DND-41 (cell line): ENCODE measurements at regions not wholly inside any gene's neighbourhood (a gene's known extent, or its start where the extent isn't known, plus 50 kb on each side); places are given as distances from the start of the nearest gene placed in this dataset.

Experiments
- EZH2 ChIP-seq: IDR thresholded peaks from 3 replicates; pipeline ENCODE4 v1.6.1; 2012; ENCODE audit warnings: borderline replicate concordance, low read depth, mild to moderate bottlenecking, moderate library complexity, low read length, inconsistent platforms; ENCODE audit not compliant: severe bottlenecking
- TF ChIP-seq, protein P1 (sequence below): IDR thresholded peaks from 2 replicates; pipeline ENCODE4 v1.5.1; 2012; ENCODE audit warnings: borderline replicate concordance, low read length, moderate library complexity, mild to moderate bottlenecking; ENCODE audit not compliant: poor library complexity, severe bottlenecking; ENCODE audit errors: extremely low read depth

DNA sequence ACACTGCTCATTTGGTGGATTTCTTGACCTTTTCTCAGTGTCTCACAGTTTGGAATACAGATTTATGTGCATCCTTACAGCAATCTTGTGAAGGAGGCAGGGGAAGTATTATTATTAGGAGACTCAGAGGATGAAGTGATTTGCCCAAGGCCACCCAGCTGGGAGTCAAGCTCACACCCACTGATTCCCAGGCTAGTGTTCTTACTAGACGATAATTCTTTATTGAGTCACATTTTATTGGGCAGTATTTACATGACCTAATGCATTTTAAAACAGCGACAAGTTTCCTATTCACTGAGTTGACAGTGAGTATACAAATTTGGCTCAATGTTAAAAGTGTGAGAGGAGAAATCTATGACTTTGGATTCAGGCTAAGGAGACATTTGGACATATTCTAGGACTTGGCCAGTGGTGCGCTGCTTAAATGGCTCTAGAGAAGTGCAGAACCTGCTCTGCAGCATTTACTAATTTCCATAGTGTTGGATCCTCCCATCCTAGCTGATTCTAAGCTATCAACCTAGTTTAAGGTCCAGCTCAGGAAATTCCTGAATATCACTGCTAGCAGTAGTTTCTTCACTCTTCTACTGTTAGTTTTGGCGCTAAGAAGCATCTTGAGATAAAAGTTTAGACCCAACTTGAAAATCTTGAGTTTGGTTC is 199.3 kb downstream of the MTX2 start:
- TF ChIP-seq, protein P1, sequence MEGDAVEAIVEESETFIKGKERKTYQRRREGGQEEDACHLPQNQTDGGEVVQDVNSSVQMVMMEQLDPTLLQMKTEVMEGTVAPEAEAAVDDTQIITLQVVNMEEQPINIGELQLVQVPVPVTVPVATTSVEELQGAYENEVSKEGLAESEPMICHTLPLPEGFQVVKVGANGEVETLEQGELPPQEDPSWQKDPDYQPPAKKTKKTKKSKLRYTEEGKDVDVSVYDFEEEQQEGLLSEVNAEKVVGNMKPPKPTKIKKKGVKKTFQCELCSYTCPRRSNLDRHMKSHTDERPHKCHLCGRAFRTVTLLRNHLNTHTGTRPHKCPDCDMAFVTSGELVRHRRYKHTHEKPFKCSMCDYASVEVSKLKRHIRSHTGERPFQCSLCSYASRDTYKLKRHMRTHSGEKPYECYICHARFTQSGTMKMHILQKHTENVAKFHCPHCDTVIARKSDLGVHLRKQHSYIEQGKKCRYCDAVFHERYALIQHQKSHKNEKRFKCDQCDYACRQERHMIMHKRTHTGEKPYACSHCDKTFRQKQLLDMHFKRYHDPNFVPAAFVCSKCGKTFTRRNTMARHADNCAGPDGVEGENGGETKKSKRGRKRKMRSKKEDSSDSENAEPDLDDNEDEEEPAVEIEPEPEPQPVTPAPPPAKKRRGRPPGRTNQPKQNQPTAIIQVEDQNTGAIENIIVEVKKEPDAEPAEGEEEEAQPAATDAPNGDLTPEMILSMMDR: no peak
- no peak for TF ChIP-seq EZH2
